ENCODE measurements at regions not wholly inside any gene's neighbourhood (a gene's known extent, or its start where the extent isn't known, plus 50 kb on each side); places are given as distances from the start of the nearest gene placed in this dataset.

GRCh38 chr11:130792772-130793171 is 123.5 kb downstream of the SNX19 start:
- CTCF ChIA-PET, result no interaction called here
- no peak for ATAC-seq
- BruUV-seq (replicated peaks), result no TSS peak
- Histone ChIP-seq H3K9me3 (ENCODE audit: control insufficient read depth, insufficient read depth, low read depth, low read length) (peaks cover 10% of the 10 kb centered on the region; the same call in 1 of the 2 replicates), H3K36me3 (ENCODE audit: control insufficient read depth, insufficient read depth, low read length) (no peaks in the 10 kb centered on the region), H3K4me1 (ENCODE audit: control insufficient read depth, insufficient read depth, low read length) (no peaks in the 10 kb centered on the region), H3K27ac (ENCODE audit: low read length) (no peak overlapping the region), H3K4me3 (ENCODE audit: low read depth in 2 of 2, low read length in 2 of 2) (no peak overlapping the region), H3K27me3 (ENCODE audit: control insufficient read depth, insufficient read depth, low read length) (no peaks in the 10 kb centered on the region)
- intact Hi-C loops (cut with micrococcal nuclease; ENCODE audit: unreplicated experiment), result no loop called here
- TF ChIP-seq SIN3A (IDR thresholded peaks at IDR 0.05; ENCODE audit: borderline replicate concordance, insufficient read depth, low read depth, low read length) (no peak), POLR2AphosphoS5 (IDR thresholded peaks at IDR 0.05; ENCODE audit: low read depth, low read length) (no peak), TCF7L2 (IDR thresholded peaks at IDR 0.05; ENCODE audit: low read depth, low read length) (no peak), REST (IDR thresholded peaks at IDR 0.05; ENCODE audit: insufficient read depth in 1 of 2, low read depth in 2 of 2, low read length in 1 of 2) (no peak)
- TF ChIP-seq, protein P1, sequence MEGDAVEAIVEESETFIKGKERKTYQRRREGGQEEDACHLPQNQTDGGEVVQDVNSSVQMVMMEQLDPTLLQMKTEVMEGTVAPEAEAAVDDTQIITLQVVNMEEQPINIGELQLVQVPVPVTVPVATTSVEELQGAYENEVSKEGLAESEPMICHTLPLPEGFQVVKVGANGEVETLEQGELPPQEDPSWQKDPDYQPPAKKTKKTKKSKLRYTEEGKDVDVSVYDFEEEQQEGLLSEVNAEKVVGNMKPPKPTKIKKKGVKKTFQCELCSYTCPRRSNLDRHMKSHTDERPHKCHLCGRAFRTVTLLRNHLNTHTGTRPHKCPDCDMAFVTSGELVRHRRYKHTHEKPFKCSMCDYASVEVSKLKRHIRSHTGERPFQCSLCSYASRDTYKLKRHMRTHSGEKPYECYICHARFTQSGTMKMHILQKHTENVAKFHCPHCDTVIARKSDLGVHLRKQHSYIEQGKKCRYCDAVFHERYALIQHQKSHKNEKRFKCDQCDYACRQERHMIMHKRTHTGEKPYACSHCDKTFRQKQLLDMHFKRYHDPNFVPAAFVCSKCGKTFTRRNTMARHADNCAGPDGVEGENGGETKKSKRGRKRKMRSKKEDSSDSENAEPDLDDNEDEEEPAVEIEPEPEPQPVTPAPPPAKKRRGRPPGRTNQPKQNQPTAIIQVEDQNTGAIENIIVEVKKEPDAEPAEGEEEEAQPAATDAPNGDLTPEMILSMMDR (IDR thresholded peaks at IDR 0.05), result no peak
- in situ Hi-C loops (cut with HindIII; ENCODE audit: low pct_unique_long_range_greater_than_20kb, low sequenced_read_pairs), result no loop called here
- DNase-seq (ENCODE audit: low read depth, low spot score), result no peak
- POLR2A ChIA-PET, result no interaction called here

DNA sequence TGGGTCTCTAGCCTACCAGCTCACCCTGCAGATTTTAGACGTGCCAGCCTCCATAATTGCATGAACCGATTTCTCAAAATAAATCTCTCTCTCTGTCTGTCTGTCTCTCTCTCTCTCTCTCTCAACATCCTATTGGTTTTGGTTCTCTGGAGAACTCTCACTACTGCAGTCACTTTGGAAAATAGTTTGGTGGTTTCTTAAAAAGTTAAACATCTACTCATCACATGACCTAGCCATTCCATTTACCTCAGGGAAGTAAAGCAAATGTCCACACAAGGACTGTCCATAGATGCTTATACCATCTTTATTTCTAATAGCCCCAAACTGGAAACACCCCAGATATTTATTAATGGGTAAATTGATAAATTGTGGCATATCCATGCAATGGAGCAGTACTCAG is 119.5 kb downstream of the SNX19 start:
- ATAC-seq (no peak), DNase-seq (ENCODE audit: low read depth, low spot score) (no peak)
- Histone ChIP-seq H3K27me3 (ENCODE audit: control insufficient read depth, insufficient read depth, low read length) (no peaks in the 10 kb centered on the region), H3K36me3 (ENCODE audit: control insufficient read depth, insufficient read depth, low read length) (no peaks in the 10 kb centered on the region), H3K4me3 (ENCODE audit: low read depth in 2 of 2, low read length in 2 of 2) (no peak overlapping the region), H3K9me3 (ENCODE audit: control insufficient read depth, insufficient read depth, low read depth, low read length) (no peaks in the 10 kb centered on the region; the same call in 1 of the 2 replicates), H3K4me1 (ENCODE audit: control insufficient read depth, insufficient read depth, low read length) (no peaks in the 10 kb centered on the region), H3K27ac (ENCODE audit: low read length) (no peak overlapping the region)
- intact Hi-C loops (cut with micrococcal nuclease; ENCODE audit: unreplicated experiment), result no loop called here
- TF ChIP-seq, protein P1 (IDR thresholded peaks at IDR 0.05), result no peak
- TF ChIP-seq SIN3A (IDR thresholded peaks at IDR 0.05; ENCODE audit: borderline replicate concordance, insufficient read depth, low read depth, low read length), result no peak
- POLR2A ChIA-PET, result interaction anchor here (0.6 kb wide), 1 partner anchor 1476 kb away, joined by 3 read pairs; no protein-coding TSS in a partner anchor
- CTCF ChIA-PET, result no interaction called here
- in situ Hi-C loops (cut with HindIII; ENCODE audit: low pct_unique_long_range_greater_than_20kb, low sequenced_read_pairs), result no loop called here
- no TSS peak for BruUV-seq (replicated peaks)

Data from Panc1 (cell line).